ENCODE measurements at regions not wholly inside any gene's neighbourhood (a gene's known extent, or its start where the extent isn't known, plus 50 kb on each side); places are given as distances from the start of the nearest gene placed in this dataset.

- TF ChIP-seq, protein P1, sequence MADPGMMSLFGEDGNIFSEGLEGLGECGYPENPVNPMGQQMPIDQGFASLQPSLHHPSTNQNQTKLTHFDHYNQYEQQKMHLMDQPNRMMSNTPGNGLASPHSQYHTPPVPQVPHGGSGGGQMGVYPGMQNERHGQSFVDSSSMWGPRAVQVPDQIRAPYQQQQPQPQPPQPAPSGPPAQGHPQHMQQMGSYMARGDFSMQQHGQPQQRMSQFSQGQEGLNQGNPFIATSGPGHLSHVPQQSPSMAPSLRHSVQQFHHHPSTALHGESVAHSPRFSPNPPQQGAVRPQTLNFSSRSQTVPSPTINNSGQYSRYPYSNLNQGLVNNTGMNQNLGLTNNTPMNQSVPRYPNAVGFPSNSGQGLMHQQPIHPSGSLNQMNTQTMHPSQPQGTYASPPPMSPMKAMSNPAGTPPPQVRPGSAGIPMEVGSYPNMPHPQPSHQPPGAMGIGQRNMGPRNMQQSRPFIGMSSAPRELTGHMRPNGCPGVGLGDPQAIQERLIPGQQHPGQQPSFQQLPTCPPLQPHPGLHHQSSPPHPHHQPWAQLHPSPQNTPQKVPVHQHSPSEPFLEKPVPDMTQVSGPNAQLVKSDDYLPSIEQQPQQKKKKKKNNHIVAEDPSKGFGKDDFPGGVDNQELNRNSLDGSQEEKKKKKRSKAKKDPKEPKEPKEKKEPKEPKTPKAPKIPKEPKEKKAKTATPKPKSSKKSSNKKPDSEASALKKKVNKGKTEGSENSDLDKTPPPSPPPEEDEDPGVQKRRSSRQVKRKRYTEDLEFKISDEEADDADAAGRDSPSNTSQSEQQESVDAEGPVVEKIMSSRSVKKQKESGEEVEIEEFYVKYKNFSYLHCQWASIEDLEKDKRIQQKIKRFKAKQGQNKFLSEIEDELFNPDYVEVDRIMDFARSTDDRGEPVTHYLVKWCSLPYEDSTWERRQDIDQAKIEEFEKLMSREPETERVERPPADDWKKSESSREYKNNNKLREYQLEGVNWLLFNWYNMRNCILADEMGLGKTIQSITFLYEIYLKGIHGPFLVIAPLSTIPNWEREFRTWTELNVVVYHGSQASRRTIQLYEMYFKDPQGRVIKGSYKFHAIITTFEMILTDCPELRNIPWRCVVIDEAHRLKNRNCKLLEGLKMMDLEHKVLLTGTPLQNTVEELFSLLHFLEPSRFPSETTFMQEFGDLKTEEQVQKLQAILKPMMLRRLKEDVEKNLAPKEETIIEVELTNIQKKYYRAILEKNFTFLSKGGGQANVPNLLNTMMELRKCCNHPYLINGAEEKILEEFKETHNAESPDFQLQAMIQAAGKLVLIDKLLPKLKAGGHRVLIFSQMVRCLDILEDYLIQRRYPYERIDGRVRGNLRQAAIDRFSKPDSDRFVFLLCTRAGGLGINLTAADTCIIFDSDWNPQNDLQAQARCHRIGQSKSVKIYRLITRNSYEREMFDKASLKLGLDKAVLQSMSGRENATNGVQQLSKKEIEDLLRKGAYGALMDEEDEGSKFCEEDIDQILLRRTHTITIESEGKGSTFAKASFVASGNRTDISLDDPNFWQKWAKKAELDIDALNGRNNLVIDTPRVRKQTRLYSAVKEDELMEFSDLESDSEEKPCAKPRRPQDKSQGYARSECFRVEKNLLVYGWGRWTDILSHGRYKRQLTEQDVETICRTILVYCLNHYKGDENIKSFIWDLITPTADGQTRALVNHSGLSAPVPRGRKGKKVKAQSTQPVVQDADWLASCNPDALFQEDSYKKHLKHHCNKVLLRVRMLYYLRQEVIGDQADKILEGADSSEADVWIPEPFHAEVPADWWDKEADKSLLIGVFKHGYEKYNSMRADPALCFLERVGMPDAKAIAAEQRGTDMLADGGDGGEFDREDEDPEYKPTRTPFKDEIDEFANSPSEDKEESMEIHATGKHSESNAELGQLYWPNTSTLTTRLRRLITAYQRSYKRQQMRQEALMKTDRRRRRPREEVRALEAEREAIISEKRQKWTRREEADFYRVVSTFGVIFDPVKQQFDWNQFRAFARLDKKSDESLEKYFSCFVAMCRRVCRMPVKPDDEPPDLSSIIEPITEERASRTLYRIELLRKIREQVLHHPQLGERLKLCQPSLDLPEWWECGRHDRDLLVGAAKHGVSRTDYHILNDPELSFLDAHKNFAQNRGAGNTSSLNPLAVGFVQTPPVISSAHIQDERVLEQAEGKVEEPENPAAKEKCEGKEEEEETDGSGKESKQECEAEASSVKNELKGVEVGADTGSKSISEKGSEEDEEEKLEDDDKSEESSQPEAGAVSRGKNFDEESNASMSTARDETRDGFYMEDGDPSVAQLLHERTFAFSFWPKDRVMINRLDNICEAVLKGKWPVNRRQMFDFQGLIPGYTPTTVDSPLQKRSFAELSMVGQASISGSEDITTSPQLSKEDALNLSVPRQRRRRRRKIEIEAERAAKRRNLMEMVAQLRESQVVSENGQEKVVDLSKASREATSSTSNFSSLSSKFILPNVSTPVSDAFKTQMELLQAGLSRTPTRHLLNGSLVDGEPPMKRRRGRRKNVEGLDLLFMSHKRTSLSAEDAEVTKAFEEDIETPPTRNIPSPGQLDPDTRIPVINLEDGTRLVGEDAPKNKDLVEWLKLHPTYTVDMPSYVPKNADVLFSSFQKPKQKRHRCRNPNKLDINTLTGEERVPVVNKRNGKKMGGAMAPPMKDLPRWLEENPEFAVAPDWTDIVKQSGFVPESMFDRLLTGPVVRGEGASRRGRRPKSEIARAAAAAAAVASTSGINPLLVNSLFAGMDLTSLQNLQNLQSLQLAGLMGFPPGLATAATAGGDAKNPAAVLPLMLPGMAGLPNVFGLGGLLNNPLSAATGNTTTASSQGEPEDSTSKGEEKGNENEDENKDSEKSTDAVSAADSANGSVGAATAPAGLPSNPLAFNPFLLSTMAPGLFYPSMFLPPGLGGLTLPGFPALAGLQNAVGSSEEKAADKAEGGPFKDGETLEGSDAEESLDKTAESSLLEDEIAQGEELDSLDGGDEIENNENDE (IDR thresholded peaks at IDR 0.05; ENCODE audit: insufficient replicate concordance, low read length): no peak
- TF ChIP-seq CTCF (IDR thresholded peaks at IDR 0.05; ENCODE audit: control extremely low read depth in 1 of 3, insufficient read depth in 1 of 3, low read depth in 1 of 3, low read length in 3 of 3): no peak
- TF ChIP-seq, protein P2, sequence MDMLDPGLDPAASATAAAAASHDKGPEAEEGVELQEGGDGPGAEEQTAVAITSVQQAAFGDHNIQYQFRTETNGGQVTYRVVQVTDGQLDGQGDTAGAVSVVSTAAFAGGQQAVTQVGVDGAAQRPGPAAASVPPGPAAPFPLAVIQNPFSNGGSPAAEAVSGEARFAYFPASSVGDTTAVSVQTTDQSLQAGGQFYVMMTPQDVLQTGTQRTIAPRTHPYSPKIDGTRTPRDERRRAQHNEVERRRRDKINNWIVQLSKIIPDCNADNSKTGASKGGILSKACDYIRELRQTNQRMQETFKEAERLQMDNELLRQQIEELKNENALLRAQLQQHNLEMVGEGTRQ (IDR thresholded peaks at IDR 0.05; ENCODE audit: low read length): no peak
- TF ChIP-seq SAP30 (IDR thresholded peaks at IDR 0.05; ENCODE audit: insufficient read depth, insufficient replicate concordance, low read length): no peak
- TF ChIP-seq BCL11A (IDR thresholded peaks at IDR 0.05; ENCODE audit: low read depth in 2 of 2, low read length in 2 of 2): no peak
- no peak for TF ChIP-seq TAF1 (IDR thresholded peaks at IDR 0.05; ENCODE audit: low read depth, low read length)
- no peak for TF ChIP-seq ZNF274 (IDR thresholded peaks at IDR 0.05; ENCODE audit: borderline replicate concordance, extremely low read depth, low read length)
- no peak for TF ChIP-seq TBP (IDR thresholded peaks at IDR 0.05; ENCODE audit: low read depth, low read length)
Observed at GRCh38 chr3:171970301-171970788, 69.0 kb upstream of the FNDC3B start (continued).

Data from H1 (cell line).